GM19324 (cell line): ENCODE measurements at regions not wholly inside any gene's neighbourhood (a gene's known extent, or its start where the extent isn't known, plus 50 kb on each side); places are given as distances from the start of the nearest gene placed in this dataset.

Source experiments
- ATAC-seq: cut with Tn5 transposase; IDR thresholded peaks from one replicate; pipeline ENCODE4 v1.9.1; 2021; ENCODE audit warnings: mild to moderate bottlenecking, moderate library complexity; ENCODE audit not compliant: unreplicated experiment, low FRiP score

DNA sequence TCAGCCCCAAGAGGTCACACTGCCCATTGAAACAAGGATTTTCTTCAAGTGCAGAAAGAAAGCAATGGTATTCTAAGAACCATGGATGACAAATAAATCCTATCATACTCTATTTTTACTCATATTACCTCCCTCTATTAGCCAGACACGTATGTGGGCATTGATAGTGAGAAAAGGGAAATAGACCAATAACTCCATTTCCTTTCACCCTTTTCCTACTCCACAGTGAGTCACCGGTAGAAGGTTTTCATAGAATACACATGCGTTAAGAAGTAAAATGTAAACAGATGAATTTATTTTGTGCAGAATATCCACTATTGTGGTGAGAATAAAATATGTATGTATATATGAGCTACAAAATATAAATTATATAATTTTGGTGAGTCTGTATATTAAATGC lies 568.9 kb upstream of the ADGRL4 start:
- ATAC-seq, result no peak

DNA sequence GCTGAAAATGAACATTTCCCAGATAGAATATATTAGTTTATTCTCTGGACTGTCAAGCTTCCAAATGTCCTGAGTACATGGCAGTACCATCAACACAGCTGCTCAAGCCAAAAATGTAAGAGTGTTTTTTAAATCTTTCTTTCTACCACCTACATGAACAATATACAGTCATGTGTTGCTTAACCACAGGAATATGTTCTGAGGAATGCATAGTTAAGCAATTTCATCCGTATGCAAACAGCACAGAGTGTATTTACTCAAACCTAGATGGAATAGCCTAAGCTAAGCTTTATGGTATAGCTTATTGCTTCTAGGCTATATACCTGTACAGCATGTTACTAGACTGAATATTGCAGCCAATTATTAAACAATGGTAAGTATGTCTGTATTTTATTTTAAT lies 561.9 kb upstream of the ADGRL4 start:
- ATAC-seq, result no peak

DNA sequence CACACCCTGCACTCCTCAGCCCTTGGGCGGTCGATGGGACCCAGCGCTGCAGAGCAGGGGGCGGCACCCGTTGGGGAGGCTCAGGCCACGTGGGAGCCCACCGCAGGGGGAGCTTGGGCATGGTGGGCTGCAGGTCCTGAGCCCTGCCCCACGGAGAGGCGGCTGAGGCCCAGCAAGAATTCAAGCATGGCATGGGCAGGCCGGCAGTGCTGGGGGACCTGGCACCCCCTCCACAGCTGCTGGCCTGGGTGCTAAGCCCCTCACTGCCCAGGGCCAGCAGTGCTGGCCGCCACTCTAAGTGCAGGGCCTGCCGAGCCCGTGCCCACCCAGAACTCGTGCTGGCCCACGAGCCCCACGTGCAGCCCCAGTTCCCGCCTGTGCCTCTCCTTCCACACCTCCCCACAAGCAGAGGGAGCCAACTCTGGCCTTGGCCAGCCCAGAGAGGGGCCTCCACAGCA lies 555.0 kb upstream of the ADGRL4 start:
- ATAC-seq, result no peak

DNA sequence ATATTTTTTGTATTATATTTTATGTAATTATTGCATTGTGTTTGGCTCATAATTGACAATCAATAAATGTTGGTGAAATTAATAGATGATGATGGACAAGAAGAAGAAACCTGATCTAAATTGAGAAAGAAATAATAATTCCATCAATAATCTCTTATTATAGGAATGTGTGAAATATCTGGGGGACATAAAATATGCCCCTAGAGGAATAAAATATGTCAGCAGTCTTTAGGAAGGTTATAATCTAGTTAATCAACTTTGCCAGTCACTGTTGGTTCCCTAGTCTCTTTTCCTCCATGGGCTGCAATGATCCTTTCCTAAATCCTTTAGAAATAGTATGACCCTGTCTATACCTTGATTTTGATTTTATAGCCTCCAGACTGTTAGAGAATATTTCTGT lies 549.7 kb upstream of the ADGRL4 start:
- no peak for ATAC-seq

DNA sequence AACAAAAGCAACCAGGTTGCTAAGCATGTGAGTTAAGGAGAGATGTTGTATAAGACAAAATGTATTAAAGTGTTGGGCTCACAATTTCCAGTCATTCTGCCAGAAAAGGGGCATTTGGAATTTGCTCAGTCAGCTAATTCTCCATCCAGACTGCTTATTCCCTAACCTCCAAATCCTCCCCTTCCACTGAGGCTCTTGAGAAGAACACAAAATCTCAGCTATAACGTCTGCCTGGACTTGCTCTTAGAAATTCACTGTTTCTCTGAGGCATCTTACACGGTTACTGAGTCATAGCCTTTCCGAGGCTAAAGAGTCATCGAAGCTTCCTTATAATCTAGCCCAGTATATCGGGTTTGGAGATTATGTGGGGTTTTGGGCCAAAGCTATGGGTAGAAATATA lies 548.2 kb upstream of the ADGRL4 start:
- no peak for ATAC-seq

- ATAC-seq, result no peak
These were observed 544.8 kb upstream of the ADGRL4 start for GRCh38 chr1:79551321-79551720.

DNA sequence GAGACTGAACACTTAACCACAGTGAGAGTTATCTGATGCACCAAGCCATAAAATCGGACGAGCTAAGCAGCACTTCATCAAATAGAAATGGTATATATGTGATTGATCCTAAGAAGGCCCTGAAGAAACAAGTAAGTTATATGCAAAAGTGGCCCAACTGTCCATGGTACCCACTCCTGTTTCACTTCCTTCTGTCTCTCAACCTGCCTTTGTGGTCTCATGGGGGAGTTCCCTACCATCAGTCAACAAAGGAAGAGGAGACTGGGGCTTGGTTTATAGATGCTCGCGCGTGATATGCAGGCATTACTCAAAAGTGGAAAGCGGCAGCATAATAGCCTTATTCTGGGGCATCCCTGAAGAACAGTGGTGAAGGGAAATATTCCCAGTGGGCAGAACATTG lies 543.9 kb upstream of the ADGRL4 start:
- peak; percentile 98 for ATAC-seq

- no peak for ATAC-seq
These were observed 542.7 kb upstream of the ADGRL4 start for GRCh38 chr1:79549201-79549600.

GRCh38 chr1:79547514-79547913 lies 541.0 kb upstream of the ADGRL4 start:
- no peak for ATAC-seq

GRCh38 chr1:79543394-79543793 lies 536.9 kb upstream of the ADGRL4 start:
- ATAC-seq, result no peak

DNA sequence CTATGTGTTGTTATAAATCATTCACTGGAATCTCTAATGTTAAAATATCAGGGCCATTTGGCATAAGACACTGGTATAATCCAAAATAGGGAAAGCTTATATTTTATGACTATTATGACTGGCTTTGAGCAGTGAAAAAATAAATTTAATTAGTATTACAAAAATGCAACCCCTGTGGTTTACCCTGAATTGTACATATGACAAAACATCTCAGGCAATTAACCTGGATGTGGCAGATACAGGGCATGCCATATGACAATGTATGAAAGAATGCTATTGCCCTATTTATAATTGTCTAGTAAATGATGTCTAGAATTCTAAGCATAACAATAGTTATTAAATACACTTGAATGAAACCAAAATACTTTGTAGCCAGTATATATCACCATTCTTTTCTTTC lies 532.5 kb upstream of the ADGRL4 start:
- no peak for ATAC-seq

DNA sequence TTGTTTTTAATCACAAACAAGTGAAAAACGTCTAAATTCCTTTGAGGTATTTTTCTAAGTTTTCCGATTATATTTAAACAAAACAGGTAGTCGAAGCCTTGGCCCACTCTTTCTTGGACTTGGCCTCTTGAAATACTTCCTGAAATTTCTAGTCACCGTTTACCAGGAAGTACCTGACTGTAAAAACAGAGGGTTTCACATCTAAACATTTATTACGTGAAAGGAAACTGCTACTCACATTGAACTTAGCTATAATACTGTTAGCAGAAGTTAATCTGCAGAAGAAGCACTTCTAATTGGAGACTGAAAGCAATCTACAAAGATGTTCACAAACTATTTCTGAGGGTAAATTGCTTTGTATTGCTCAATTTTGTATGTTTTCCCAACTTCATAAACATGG lies 526.0 kb upstream of the ADGRL4 start:
- peak; percentile 67 for ATAC-seq

DNA sequence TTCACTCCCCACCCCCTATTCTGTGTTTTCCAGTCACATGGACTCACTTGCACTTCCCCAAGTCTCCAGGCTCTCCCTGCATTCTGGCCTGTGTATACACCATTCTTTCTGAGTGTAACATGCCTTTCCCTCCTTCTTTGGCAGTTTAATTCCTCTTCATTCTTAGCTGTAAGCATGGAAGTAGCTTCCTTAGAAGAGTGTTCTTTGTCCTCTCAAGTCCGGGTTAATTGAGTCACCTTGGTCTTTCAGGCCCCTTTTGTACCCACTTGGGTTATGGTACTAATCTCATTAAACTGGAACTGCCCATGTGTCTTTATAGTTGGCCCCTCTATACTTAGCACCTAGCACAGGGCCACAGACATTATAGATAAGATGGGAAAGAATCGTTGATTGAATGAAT lies 525.3 kb upstream of the ADGRL4 start:
- no peak for ATAC-seq

DNA sequence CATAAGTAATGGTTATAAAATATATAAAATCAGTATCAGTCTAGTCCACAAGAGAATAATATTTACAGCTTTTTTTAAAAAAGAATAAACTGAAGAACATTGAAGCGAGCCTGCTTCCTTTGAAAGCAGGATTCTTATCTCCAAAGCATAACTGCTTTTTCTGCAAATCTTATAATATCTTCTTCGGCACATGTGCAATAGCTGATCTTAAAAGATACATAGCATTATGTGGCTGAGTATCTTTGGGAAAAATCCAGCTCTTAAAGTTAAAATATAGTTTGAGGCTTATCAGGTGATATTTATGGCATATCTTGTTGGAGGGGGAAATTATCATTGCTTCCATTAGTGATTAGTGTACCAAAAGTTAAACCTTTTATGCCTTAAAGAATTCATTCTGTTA lies 523.9 kb upstream of the ADGRL4 start:
- no peak for ATAC-seq

DNA sequence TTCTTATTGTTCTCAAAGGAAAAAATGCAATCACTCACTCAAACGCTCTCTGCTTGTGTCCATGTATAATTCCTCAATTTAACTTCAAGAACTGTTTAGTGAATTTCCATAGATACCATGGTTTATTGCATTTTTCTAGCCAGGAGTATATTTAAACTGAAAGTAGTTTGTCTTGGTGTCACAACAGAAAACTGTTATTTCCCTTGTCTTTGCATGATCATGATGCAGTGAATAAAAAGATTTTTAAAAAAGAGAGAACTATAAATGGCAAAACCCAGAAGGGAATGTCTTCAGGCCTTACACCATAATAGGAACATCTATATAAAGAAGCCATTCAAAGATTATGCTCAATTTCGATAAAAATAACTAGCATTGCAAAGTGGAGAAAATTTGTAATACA lies 523.5 kb upstream of the ADGRL4 start:
- no peak for ATAC-seq

DNA sequence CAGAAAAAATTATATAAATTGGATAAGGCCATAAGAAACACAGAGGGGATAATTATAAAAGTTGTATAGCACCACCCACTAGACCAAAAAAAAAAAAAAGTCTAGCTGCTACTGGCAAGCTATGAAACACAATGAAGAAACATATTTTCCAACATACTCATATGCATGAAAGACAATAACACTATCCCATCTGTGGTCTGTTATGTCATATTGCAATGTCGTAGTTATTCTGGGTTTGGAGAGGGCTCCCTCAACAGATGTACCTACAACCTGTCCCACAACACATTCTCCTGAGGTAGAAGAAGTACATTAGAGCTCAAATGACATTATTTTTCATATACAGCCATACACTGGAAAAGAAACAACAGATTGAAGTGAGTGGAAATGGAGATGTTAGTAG lies 517.6 kb upstream of the ADGRL4 start:
- ATAC-seq, result no peak

- peak; percentile 91 for ATAC-seq
These were observed 512.7 kb upstream of the ADGRL4 start for GRCh38 chr1:79519084-79519760.

GRCh38 chr1:79517470-79518224 lies 511.1 kb upstream of the ADGRL4 start:
- no peak for ATAC-seq

- no peak for ATAC-seq
These were observed 501.2 kb upstream of the ADGRL4 start for GRCh38 chr1:79507770-79508169.

DNA sequence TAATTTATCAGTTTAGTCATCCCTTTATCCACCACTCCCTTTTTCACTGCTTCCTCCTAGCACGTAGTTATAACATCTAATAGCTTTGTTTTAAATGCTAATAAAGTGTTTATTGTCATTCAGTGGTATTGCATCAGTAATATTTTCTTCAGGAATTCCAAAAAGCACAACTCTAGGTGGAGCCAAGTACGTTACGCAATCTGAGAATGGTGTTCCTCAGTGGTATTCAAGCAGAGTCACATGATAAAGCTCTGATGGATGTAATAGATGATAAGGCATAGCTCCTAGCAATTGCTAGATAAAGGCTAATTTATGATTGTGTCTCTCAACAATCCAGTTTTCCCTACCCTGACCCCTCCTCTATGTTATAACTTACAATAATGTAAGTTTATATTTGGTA lies 494.6 kb upstream of the ADGRL4 start:
- ATAC-seq, result no peak

DNA sequence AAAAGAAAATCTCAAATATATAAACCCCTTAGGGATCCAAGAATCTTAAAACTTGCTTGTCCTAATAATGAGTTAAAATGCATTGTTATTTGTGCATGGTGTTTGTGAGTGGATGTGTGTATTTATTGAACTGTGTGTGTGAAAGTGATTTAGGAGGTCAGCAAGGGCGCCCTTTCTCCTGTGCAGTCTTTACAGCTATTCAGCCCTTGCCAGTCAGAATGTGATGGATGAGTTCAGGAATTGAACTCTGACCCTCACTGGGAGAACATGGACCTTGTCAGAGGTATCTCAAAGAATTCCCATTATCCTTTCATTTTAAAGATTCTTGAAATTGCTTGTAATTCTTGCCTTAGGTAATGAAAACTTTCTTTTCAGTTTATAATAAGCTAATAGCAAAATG lies 493.0 kb upstream of the ADGRL4 start:
- no peak for ATAC-seq

GRCh38 chr1:79497193-79497773 lies 490.8 kb upstream of the ADGRL4 start:
- ATAC-seq, result peak; percentile 62
